ENCODE measurements at regions not wholly inside any gene's neighbourhood (a gene's known extent, or its start where the extent isn't known, plus 50 kb on each side); places are given as distances from the start of the nearest gene placed in this dataset.
A peak's percentile ranks its signal among the peaks of the same experiment; 100 is the strongest.

DNA sequence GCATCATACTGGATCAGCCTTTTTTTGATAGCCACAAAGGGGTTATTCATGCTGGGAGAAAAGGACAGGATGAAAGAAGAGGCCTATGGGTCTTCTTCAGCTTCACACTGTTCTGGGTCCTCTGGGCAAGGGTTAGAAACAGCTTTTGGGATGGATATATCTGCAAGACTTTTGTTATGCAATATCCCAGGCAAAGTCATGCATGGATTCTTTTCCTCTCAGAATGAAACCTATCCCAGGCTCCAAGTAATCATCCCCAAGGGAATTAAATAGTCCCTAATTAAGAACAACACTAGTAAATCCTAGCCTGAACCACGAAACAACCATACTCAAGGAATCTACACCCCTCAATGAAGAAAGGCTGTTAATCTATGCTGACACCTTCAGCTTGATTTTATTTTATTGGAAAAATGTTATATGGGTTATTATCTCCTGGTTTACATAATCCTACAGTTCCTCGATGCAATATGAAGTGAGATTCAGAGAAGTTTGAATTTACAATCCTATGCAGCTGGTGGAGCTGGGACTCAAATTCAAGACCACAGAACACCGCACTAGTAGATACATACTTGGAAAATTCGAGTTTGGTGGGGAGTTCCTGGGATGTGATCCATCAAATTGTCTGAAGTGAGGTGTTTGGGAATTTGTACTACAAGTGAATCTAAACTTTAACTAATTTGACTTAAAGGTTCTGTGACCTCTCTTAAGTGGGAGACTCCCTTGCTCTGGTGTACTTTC lies 338.6 kb downstream of the TBX15 start:
- Histone ChIP-seq H3K9me3 (ENCODE audit: control insufficient read depth in 2 of 3, insufficient read depth in 1 of 3, low read length in 3 of 3) (no peaks in the 10 kb centered on the region), H3K36me3 (ENCODE audit: control insufficient read depth in 2 of 3, insufficient read depth in 3 of 3, low read length in 3 of 3) (no peaks in the 10 kb centered on the region), H3K27me3 (ENCODE audit: control insufficient read depth, insufficient read depth, low read length) (no peaks in the 10 kb centered on the region), H3K9ac (ENCODE audit: low read length in 3 of 3) (no peak overlapping the region), H3K4me1 (ENCODE audit: control insufficient read depth in 2 of 3, insufficient read depth in 2 of 3, low read depth in 1 of 3, low read length in 3 of 3) (no peaks in the 10 kb centered on the region), H3K27ac (ENCODE audit: low read depth in 2 of 2, low read length in 2 of 2) (no peak overlapping the region), H3K4me3 (ENCODE audit: low read length in 3 of 3) (no peak overlapping the region)
- TF ChIP-seq, protein P1, sequence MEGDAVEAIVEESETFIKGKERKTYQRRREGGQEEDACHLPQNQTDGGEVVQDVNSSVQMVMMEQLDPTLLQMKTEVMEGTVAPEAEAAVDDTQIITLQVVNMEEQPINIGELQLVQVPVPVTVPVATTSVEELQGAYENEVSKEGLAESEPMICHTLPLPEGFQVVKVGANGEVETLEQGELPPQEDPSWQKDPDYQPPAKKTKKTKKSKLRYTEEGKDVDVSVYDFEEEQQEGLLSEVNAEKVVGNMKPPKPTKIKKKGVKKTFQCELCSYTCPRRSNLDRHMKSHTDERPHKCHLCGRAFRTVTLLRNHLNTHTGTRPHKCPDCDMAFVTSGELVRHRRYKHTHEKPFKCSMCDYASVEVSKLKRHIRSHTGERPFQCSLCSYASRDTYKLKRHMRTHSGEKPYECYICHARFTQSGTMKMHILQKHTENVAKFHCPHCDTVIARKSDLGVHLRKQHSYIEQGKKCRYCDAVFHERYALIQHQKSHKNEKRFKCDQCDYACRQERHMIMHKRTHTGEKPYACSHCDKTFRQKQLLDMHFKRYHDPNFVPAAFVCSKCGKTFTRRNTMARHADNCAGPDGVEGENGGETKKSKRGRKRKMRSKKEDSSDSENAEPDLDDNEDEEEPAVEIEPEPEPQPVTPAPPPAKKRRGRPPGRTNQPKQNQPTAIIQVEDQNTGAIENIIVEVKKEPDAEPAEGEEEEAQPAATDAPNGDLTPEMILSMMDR (IDR thresholded peaks at IDR 0.05; ENCODE audit: borderline replicate concordance, extremely low read depth, insufficient read depth), result no peak
- no peak for FAIRE-seq
- DNase-seq, result peak in 2 of 5 donors; percentile 16 to 18
- intact Hi-C loops (cut with DNase I), result no loop called here

DNA sequence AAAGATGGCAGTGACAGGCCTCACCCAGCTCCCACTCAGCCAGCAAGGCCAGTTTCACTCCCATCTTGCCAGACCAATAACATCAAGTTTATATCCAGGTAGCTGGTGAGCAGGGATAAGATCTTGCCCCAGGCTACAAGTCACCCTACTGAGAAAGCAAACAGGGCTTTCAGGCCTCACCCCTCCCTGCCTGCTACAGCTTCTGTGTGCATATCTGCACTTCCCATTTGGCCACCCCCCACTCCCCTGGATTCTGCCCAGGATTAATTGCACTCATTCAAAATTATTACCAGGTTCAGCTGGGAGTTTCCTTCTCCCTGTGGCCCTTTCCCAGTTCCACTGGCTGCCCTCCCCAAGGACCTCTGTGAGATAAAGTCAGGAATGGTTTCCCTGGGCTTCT lies 352.1 kb downstream of the TBX15 start:
- FAIRE-seq (no peak), DNase-seq (no peak)
- H3K9me3 ChIP-seq (ENCODE audit: control insufficient read depth in 2 of 3, insufficient read depth in 1 of 3, low read length in 3 of 3), result no peaks in the 10 kb centered on the region
- H3K9ac ChIP-seq (ENCODE audit: low read length in 3 of 3), result no peak overlapping the region
- no peak overlapping the region for H3K27ac ChIP-seq (ENCODE audit: low read depth in 2 of 2, low read length in 2 of 2)
- intact Hi-C loops (cut with DNase I), result no loop called here
- no peak overlapping the region for H3K4me3 ChIP-seq (ENCODE audit: low read length in 3 of 3)
- no peaks in the 10 kb centered on the region for H3K36me3 ChIP-seq (ENCODE audit: control insufficient read depth in 2 of 3, insufficient read depth in 3 of 3, low read length in 3 of 3)
- no peaks in the 10 kb centered on the region for H3K27me3 ChIP-seq (ENCODE audit: control insufficient read depth, insufficient read depth, low read length)
- TF ChIP-seq, protein P1 (IDR thresholded peaks at IDR 0.05; ENCODE audit: borderline replicate concordance, extremely low read depth, insufficient read depth), result no peak
- no peaks in the 10 kb centered on the region for H3K4me1 ChIP-seq (ENCODE audit: control insufficient read depth in 2 of 3, insufficient read depth in 2 of 3, low read depth in 1 of 3, low read length in 3 of 3)

DNA sequence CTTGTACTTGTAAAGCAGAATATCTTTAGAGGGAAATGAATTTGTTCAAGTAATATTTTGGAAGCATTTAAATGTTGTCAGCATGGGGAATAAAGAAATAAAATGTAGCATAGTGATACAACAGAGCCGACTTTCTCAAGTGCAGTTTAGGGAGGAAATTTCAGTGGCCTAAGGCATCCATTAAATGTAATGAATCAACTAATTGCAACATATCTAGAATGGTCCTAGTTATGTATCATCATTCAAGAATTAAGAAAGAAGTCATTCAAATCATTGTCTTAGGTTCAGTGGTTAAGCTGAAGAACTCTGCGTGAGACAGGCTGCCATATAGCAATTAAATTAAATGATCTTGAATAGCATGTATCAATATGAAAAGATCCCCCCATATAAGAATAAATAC lies 360.7 kb downstream of the TBX15 start:
- no peaks in the 10 kb centered on the region for H3K36me3 ChIP-seq (ENCODE audit: control insufficient read depth in 2 of 3, insufficient read depth in 3 of 3, low read length in 3 of 3)
- no peaks in the 10 kb centered on the region for H3K27me3 ChIP-seq (ENCODE audit: control insufficient read depth, insufficient read depth, low read length)
- DNase-seq, result no peak
- no peak for FAIRE-seq
- H3K4me3 ChIP-seq (ENCODE audit: low read length in 3 of 3), result no peak overlapping the region
- no peak overlapping the region for H3K27ac ChIP-seq (ENCODE audit: low read depth in 2 of 2, low read length in 2 of 2)
- TF ChIP-seq, protein P1 (IDR thresholded peaks at IDR 0.05; ENCODE audit: borderline replicate concordance, extremely low read depth, insufficient read depth), result no peak
- H3K9me3 ChIP-seq (ENCODE audit: control insufficient read depth in 2 of 3, insufficient read depth in 1 of 3, low read length in 3 of 3), result no peaks in the 10 kb centered on the region
- no peak overlapping the region for H3K9ac ChIP-seq (ENCODE audit: low read length in 3 of 3)
- no peaks in the 10 kb centered on the region for H3K4me1 ChIP-seq (ENCODE audit: control insufficient read depth in 2 of 3, insufficient read depth in 2 of 3, low read depth in 1 of 3, low read length in 3 of 3)
- intact Hi-C loops (cut with DNase I), result no loop called here

DNA sequence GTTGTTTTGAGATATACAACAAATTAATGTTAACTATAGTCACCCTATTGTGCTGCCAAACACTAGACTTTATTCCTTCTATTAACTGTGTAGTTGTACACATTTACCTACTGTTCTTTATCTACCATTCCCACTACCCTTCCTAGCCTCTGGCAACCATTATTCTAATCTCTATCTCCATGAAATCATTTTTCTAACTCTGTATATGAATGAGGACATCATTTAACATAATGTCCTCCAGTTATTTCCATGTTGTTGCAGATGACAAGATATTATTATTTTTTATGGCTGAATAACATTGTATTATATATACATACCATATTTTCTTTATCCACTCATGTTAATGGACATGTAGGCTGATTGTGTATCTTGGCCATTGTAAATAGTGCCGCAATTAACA lies 366.3 kb downstream of the TBX15 start:
- intact Hi-C loops (cut with DNase I), result no loop called here
- Histone ChIP-seq H3K4me1 (ENCODE audit: control insufficient read depth in 2 of 3, insufficient read depth in 2 of 3, low read depth in 1 of 3, low read length in 3 of 3) (no peaks in the 10 kb centered on the region), H3K27me3 (ENCODE audit: control insufficient read depth, insufficient read depth, low read length) (no peaks in the 10 kb centered on the region), H3K27ac (ENCODE audit: low read depth in 2 of 2, low read length in 2 of 2) (no peak overlapping the region), H3K9ac (ENCODE audit: low read length in 3 of 3) (no peak overlapping the region), H3K9me3 (ENCODE audit: control insufficient read depth in 2 of 3, insufficient read depth in 1 of 3, low read length in 3 of 3) (peaks cover 0 to 6% (median 0%) of the 10 kb centered on the region in 3 donors), H3K4me3 (ENCODE audit: low read length in 3 of 3) (no peak overlapping the region), H3K36me3 (ENCODE audit: control insufficient read depth in 2 of 3, insufficient read depth in 3 of 3, low read length in 3 of 3) (no peaks in the 10 kb centered on the region)
- no peak for DNase-seq
- no peak for FAIRE-seq
- TF ChIP-seq, protein P1 (IDR thresholded peaks at IDR 0.05; ENCODE audit: borderline replicate concordance, extremely low read depth, insufficient read depth), result no peak

Data from kidney (tissue), 13 donors.